CD4-positive, alpha-beta T cell treated with Interleukin-6 for 4 hours (primary cell): ENCODE measurements at regions not wholly inside any gene's neighbourhood (a gene's known extent, or its start where the extent isn't known, plus 50 kb on each side); places are given as distances from the start of the nearest gene placed in this dataset.

ENCODE experiments used
- DNase-seq: peaks from one replicate; pipeline ENCODE4 v3.0.0-alpha.2; 2020; ENCODE audit warnings: mixed read lengths

- peak; percentile 1 for DNase-seq
These were observed 82.0 kb downstream of the FOXL3 start for GRCh38 chr7:371779-372545.

DNA sequence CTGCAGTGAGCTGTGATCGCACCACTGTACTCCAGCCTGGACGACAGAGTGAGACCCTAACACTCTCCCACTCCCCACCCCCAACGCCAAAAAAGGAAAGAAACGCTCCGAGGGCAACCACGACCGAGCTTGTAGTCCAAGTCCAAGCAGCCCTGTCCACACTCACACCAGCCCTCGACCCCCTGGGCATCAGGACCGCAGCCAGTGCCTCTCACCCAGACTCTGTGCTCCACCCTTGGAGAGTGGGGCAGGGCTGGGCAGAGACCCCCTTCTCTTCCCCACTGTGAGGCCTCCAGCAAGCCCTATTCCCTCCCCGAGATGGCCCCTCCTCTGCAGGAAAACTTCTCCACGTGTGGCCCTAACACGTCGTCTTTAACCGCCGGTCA is 82.6 kb downstream of the FOXL3 start:
- no peak for DNase-seq

- no peak for DNase-seq
These were observed 83.2 kb downstream of the FOXL3 start for GRCh38 chr7:372932-373791.

GRCh38 chr7:373818-374705 is 84.1 kb downstream of the FOXL3 start:
- DNase-seq: no peak

DNA sequence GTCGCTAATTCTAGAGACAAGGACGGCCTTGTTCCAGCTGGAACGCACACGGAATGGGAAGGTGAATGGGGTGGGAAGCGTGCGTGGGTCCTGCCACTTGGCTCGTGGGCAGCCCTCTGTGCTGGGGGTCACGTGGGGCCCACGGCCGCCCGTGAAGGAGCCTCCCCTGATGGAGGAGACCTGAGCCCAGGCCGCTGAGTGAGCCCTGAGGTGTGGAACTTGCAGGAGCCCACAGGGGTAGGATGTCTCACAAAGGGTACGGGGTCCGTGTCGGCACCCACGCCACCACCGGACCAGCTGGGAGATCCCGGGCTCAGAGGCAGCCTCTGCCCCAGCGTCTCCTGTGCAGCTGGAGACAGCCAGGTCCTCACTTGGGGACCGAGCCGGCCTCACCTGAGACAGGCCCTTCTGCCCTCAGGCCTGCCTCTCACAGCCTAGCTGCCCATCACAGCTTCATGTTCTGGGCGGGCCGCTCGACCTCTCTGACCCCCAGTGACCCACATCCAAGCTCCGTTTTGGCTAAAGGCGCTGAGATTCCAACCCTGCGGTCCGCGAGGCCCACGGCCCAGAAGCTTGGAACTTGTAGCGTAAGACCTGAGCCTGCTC is 84.8 kb downstream of the FOXL3 start:
- DNase-seq: no peak

DNA sequence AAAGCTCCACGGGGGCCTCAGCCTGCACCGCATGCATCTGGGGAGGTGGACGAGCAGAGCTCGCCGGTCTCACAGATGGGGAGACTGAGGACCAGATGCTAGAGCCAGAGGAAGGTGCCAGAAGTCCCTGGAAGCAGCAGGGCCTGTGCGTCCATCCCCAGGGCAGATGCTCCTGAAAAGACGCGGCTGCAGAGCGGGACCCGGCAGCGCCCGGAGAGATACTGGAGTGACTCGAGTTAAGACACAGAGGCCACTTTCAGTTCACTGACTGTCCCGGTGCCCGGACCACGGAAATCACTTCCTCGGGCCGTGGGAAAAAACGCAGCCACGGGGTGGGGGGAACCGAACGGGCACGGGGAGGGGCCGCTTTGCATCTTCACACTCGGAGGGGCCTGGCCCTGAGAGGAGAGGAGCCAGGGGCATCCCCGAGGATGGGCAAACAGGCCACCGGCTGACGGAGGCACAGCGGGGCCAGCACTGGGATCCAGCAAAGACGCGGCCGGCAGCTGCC is 85.4 kb downstream of the FOXL3 start:
- no peak for DNase-seq

DNA sequence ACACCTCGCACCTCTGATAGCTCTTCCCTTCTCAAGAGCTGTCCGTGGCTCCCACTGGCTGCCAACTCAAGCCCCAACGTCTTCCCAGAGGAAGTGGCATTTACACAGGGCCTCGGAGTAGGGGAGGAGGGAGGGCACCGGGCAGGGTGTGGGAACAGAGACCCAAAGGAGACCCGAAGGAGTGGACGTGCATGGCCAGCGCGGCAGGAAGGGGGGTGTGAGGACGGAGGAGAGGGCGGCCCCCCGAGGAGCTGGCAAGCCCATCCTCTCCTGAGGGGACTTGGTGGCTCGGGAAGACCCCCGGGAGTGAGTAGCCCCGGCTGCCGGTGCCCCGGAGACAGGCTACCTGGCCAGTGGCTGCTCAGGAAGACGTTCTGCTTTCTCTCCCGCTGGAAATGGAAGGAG is 85.9 kb downstream of the FOXL3 start:
- DNase-seq: no peak

GRCh38 chr7:376306-377079 is 86.5 kb downstream of the FOXL3 start:
- DNase-seq: no peak

DNA sequence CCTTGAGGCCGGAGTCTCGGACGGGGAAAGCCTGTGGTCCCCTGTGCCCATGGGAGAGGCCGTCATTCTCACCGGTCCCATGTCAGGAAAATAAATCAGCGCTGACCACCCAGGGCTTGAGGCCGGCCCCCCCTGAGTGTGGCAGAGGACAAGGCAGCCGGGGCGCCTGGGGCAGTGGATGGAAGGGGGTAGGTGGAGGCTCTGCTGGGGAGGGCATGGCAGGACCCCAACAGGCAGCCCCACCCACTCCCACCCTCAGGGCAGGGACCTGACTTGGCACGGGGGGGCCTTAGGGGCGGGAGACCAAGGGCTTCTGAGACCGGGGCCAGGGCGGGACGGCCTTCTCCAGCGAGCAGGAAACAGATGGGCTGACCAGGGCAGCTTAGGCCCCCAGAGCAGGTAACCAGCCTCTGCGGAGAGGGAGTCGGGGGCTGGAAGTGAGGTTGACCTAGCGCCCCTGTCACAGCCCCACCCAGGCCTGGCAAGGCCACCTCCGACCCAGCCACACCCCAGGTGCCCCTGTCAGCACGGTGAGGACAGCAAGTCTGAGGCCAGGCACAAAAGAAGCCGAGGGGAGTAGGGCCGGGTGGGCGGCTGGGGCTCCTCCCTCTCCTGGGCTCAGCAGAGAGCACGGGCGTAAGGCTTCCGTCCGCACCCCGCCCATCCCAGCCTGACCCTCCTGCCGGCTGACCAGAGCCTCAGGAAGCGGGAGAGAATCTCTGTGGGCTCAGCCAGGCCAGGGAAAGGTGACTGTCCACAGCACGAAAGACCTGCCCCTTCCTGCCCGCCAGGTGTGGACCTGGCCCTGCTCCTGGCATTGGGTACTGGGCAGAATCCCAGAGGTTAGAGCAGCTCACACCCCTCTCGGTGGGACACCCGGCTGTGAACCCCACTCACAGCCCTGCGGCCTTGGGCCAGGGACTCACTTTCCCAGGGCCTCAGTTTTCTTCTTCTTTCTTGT is 87.4 kb downstream of the FOXL3 start:
- DNase-seq: no peak

GRCh38 chr7:378041-378420 is 88.1 kb downstream of the FOXL3 start:
- no peak for DNase-seq

DNA sequence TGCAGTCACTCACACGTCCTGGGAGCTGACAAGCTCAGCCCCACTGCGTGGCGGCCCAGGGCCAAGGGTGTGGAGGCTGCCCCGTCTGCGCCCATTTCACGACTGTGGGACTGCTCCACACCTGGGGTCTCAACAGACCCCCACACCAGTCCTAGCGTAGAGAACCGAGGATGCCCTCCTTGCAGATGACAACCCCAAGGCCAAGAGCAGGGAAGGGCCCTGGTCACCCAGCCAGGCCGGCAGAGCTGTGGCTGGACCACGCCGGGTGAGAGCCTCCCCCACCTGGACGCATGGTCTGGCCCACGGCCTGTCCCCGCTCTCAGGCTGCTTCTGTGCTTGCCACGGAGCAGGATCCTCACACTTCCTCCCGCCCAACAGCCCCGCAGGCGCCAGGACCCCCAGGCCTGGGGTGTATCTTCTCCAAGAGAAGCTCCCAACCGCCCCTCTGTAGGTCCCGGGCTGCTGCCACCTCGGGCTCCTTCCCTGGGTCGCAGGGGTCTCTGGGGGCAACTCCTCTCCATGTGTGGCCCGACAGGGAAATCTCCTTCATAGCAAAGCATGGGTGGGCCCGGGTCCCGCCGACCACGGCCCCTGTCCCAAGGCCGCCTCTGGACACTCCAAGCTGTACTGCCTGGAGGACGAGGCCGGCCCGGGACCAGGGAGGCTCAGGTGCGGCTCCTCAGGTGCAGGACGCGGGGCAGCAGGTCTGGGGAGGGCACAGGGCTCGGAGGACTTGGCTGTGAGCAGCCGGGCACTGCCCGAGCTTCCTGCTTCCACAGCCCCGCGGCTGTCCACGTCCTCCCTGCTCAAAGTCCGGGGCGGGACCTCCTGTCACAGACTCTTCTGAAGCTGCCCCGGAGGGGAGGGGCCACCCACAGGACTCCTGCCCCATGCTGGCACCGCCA is 88.8 kb downstream of the FOXL3 start:
- DNase-seq: no peak

DNA sequence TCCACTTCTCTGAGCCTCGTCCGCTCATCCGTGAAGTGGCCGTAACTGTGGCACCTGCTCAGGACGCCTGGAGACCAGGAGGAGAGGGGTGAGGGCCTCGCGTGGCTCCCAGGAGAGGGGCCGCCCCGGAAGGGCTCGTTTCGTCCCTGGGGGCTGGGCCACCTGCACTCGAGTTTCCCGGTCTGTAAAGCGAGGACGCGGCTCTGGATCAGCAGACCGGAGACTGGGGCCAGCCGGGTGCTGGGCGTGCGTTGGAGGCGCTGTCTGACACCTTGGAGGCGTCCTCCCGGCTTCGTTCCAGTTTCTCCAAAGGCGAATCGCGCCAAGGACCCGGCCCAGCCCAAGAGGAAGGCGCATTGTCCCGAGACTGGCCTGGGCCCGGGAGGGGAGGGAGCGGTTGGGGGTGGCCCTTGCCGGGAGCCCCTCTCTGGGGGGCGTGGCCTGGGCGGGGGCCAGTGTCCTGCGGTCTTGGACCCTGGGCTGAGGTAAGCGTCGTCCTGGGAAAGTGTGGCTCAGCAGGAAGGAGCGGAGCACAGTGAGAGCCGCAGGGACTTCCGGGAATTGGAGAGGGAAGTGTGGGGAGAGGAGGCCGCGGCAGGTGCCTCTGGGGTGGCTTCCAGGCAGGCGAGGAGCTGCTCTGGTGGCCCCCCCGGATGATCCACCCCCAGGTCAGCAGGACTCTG is 89.6 kb downstream of the FOXL3 start:
- DNase-seq: no peak

DNA sequence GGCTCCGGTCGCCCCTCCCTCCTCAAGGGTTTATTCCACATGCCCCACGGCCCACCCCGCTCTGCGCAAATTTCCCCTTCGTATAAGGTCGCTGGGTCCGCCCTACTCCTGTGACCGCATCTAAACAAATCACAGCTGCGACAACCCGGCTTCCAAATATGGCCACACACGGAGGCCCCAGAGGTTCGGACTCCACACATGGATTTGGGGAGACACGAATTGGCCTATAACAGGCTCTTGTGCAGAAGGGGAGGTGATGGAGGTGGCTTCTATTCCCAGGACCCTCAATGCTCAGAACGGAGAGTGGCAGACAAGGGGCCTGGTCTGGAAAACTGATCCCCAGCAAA is 90.1 kb downstream of the FOXL3 start:
- no peak for DNase-seq

DNA sequence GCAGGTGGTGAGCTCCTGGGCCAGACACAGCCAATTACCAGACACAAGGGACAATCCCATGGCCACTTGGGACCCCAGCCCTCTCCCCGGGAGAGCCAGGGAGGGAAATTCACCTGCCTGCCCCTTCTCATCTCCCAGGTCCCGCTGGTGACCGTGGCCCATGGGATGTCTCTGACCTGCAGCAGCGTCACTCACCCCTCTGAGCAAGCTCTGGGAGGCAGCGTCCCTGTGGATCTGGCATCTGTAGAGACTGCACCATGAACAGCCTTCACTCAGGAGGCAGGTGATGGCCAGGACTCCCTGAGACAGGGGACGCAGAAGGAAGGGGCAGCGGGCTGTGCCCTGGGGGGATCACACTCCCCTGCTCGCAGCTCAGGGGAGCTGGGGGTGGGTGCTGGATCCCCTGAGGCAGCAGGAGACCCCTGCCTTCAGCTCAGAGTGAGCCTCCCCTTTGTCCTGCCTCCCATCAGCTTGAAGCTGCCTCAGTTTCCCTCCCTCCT is 90.8 kb downstream of the FOXL3 start:
- no peak for DNase-seq

DNA sequence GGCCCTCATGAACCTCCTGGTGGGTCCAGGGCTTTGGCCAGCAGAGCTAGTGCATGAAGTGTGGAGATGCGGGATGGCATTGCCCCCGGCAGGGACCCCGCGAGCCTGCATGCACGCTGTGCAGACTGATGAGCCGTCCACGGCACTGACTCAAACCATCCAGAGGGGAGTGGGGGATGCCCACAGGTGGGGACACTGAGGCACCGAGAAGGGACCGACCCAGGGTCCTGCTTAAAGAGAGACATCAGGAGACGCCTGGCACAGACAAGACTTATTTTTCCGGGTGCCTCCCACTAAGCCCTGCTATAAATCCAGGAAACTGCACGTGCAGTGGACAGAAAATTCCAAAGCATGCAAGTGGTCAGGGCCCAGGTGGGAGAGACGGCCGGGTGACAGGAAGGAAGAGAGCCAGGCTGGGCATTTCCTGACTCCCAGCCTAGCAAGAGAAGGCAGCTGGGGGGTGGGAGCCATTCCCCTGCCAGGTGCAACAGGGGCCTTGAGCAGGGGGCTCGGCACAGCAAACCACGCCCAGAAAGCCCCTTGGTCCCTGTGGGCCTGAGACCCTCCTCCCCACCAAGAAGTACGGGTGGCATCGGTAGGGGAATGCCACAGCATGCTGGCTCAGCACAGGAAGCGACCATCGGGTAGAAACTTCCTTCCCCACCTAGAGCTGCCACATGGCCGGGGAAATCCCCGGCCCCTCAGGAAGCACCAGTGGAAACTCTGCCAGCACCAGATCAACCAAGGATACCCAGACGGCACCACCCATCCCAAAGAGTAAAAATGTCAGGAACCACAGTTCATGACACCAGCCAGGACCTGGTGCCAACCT is 91.5 kb downstream of the FOXL3 start:
- DNase-seq: peak; percentile 57

- DNase-seq: no peak
These were observed 92.1 kb downstream of the FOXL3 start for GRCh38 chr7:382043-382400.

- no peak for DNase-seq
These were observed 96.4 kb downstream of the FOXL3 start for GRCh38 chr7:386385-386784.
